ENCODE measurements at regions not wholly inside any gene's neighbourhood (a gene's known extent, or its start where the extent isn't known, plus 50 kb on each side); places are given as distances from the start of the nearest gene placed in this dataset.

GRCh38 chr1:117267232-117267774 lies 56.6 kb upstream of the VTCN1 start:
- DNase-seq (ENCODE audit: low read depth), result no peak
- in situ Hi-C loops (cut with HindIII; ENCODE audit: low pct_unique_long_range_greater_than_20kb, low sequenced_read_pairs), result no loop called here

GRCh38 chr1:117262976-117263375 lies 52.2 kb upstream of the VTCN1 start:
- DNase-seq (ENCODE audit: low read depth), result no peak
- in situ Hi-C loops (cut with HindIII; ENCODE audit: low pct_unique_long_range_greater_than_20kb, low sequenced_read_pairs), result no loop called here

DNA sequence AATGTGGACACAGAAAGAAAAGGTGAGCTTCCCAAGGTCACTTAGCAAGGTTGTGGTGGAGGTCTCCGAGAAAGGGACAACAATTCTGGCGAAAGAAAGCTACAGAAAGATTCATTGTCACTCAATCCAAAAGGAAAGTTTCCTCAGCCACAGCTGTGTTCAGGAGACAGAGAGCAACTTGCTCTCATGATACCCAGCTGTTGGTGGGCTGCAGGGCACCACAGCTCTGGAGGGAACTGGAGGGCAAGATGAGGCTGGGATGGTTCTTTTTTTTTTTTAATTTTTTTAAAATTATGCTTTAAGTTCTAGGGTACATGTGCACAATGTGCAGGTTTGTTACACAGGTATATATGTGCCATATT lies 50.7 kb upstream of the VTCN1 start:
- in situ Hi-C loops (cut with HindIII; ENCODE audit: low pct_unique_long_range_greater_than_20kb, low sequenced_read_pairs), result no loop called here
- no peak for DNase-seq (ENCODE audit: low read depth)

- no peak for DNase-seq (ENCODE audit: low read depth)
- in situ Hi-C loops (cut with HindIII; ENCODE audit: low pct_unique_long_range_greater_than_20kb, low sequenced_read_pairs), result no loop called here
Measured at GRCh38 chr1:117260761-117261423, 50.2 kb upstream of the VTCN1 start.

All from Caki2 (cell line).